ENCODE measurements at regions not wholly inside any gene's neighbourhood (a gene's known extent, or its start where the extent isn't known, plus 50 kb on each side); places are given as distances from the start of the nearest gene placed in this dataset.

GRCh38 chrX:43018031-43018430 lies 240.1 kb upstream of the PPP1R2C start:
- no peak for DNase-seq

- no peak for DNase-seq
Observed at GRCh38 chrX:43019021-43019420, 241.1 kb upstream of the PPP1R2C start.

- no peak for DNase-seq
Observed at GRCh38 chrX:43025806-43026315, 247.9 kb upstream of the PPP1R2C start.

GRCh38 chrX:43064096-43064495 lies 286.1 kb upstream of the PPP1R2C start:
- DNase-seq = no peak

- DNase-seq = no peak
Observed at GRCh38 chrX:43065978-43066377, 288.0 kb upstream of the PPP1R2C start.

GRCh38 chrX:43068639-43069038 lies 290.7 kb upstream of the PPP1R2C start:
- DNase-seq = no peak

- DNase-seq = no peak
Observed at GRCh38 chrX:43083016-43083415, 305.1 kb upstream of the PPP1R2C start.

- no peak for DNase-seq
Observed at GRCh38 chrX:43087830-43088229, 309.9 kb upstream of the PPP1R2C start.

GRCh38 chrX:43096830-43097229 lies 318.9 kb upstream of the PPP1R2C start:
- no peak for DNase-seq

- DNase-seq = no peak
Observed at GRCh38 chrX:43106009-43106408, 328.0 kb upstream of the PPP1R2C start.

- no peak for DNase-seq
Observed at GRCh38 chrX:43108828-43109227, 330.9 kb upstream of the PPP1R2C start.

- no peak for DNase-seq
Observed at GRCh38 chrX:43121637-43122036, 343.7 kb upstream of the PPP1R2C start.

- no peak for DNase-seq
Observed at GRCh38 chrX:43139645-43140044, 361.7 kb upstream of the PPP1R2C start.

- no peak for DNase-seq
Observed at GRCh38 chrX:43140582-43140981, 362.6 kb upstream of the PPP1R2C start.

GRCh38 chrX:43141885-43142284 lies 363.9 kb upstream of the PPP1R2C start:
- no peak for DNase-seq

GRCh38 chrX:43148305-43148704 lies 370.3 kb upstream of the PPP1R2C start:
- DNase-seq = no peak

- DNase-seq = no peak
Observed at GRCh38 chrX:43165343-43165920, 387.5 kb upstream of the PPP1R2C start.

GRCh38 chrX:43166874-43167273 lies 388.9 kb upstream of the PPP1R2C start:
- no peak for DNase-seq

- no peak for DNase-seq
Observed at GRCh38 chrX:43175434-43175833, 397.5 kb upstream of the PPP1R2C start.

GRCh38 chrX:43176686-43177085 lies 398.7 kb upstream of the PPP1R2C start:
- DNase-seq = no peak

- no peak for DNase-seq
Observed at GRCh38 chrX:43188296-43188695, 410.3 kb upstream of the PPP1R2C start.

- no peak for DNase-seq
Observed at GRCh38 chrX:43211570-43211969, 433.6 kb upstream of the PPP1R2C start.

GRCh38 chrX:43218198-43218597 lies 437.9 kb upstream of the MAOA start:
- no peak for DNase-seq

GRCh38 chrX:43224496-43224895 lies 431.6 kb upstream of the MAOA start:
- no peak for DNase-seq

All from left kidney (tissue), 1 donor.